Skeletal muscle cell (primary cell): ENCODE measurements at regions not wholly inside any gene's neighbourhood (a gene's known extent, or its start where the extent isn't known, plus 50 kb on each side); places are given as distances from the start of the nearest gene placed in this dataset.
A peak's percentile ranks its signal among the peaks of the same experiment; 100 is the strongest.

Experiments used
- DNase-seq: peaks from one replicate; pipeline ENCODE4 v3.0.0-alpha.2; 2010; ENCODE audit warnings: low read depth
- H3K4me3 ChIP-seq: 2 replicates; pipeline ENCODE4 v1.5.1; 2011; ENCODE audit warnings: low read depth, mild to moderate bottlenecking, control low read depth, low read length, moderate library complexity

- no peak for DNase-seq
- H3K4me3 ChIP-seq = no peak overlapping the region
Measured at GRCh38 chr11:105553025-105553424, 56.8 kb upstream of the GRIA4 start.

GRCh38 chr11:105548359-105548758 lies 61.5 kb upstream of the GRIA4 start:
- no peak overlapping the region for H3K4me3 ChIP-seq
- no peak for DNase-seq

- H3K4me3 ChIP-seq = no peak overlapping the region
- no peak for DNase-seq
Measured at GRCh38 chr11:105538588-105538987, 71.3 kb upstream of the GRIA4 start.

- no peak overlapping the region for H3K4me3 ChIP-seq
- DNase-seq = no peak
Measured at GRCh38 chr11:105537531-105537930, 72.3 kb upstream of the GRIA4 start.

GRCh38 chr11:105524286-105524685 lies 85.6 kb upstream of the GRIA4 start:
- DNase-seq = no peak
- no peak overlapping the region for H3K4me3 ChIP-seq

GRCh38 chr11:105520706-105521345 lies 89.0 kb upstream of the GRIA4 start:
- DNase-seq = no peak
- no peak overlapping the region for H3K4me3 ChIP-seq

- H3K4me3 ChIP-seq = no peak overlapping the region
- DNase-seq = no peak
Measured at GRCh38 chr11:105507496-105508254, 102.2 kb upstream of the GRIA4 start.

- H3K4me3 ChIP-seq = no peak overlapping the region
- DNase-seq = no peak
Measured at GRCh38 chr11:105492010-105492409, 117.9 kb upstream of the GRIA4 start.

GRCh38 chr11:105491394-105491793 lies 118.5 kb upstream of the GRIA4 start:
- no peak overlapping the region for H3K4me3 ChIP-seq
- no peak for DNase-seq

GRCh38 chr11:105490333-105490732 lies 119.5 kb upstream of the GRIA4 start:
- H3K4me3 ChIP-seq = no peak overlapping the region
- no peak for DNase-seq

GRCh38 chr11:105489446-105489845 lies 120.4 kb upstream of the GRIA4 start:
- no peak overlapping the region for H3K4me3 ChIP-seq
- DNase-seq = no peak

- no peak overlapping the region for H3K4me3 ChIP-seq
Measured at GRCh38 chr11:105486929-105487328, 122.9 kb upstream of the GRIA4 start.

GRCh38 chr11:105469931-105470330 lies 139.9 kb upstream of the GRIA4 start:
- DNase-seq = no peak

More at GRCh38 chr11:105486929-105487328, 122.9 kb upstream of the GRIA4 start:
- no peak for DNase-seq

GRCh38 chr11:105468154-105468553 lies 141.7 kb upstream of the GRIA4 start:
- no peak overlapping the region for H3K4me3 ChIP-seq
- no peak for DNase-seq

More at GRCh38 chr11:105469931-105470330, 139.9 kb upstream of the GRIA4 start:
- no peak overlapping the region for H3K4me3 ChIP-seq

- peak; percentile 56 for DNase-seq
- no peak overlapping the region for H3K4me3 ChIP-seq
Measured at GRCh38 chr11:105466582-105467228, 143.2 kb upstream of the GRIA4 start.

- no peak for DNase-seq
- H3K4me3 ChIP-seq = no peak overlapping the region
Measured at GRCh38 chr11:105458071-105458470, 151.8 kb upstream of the GRIA4 start.

- H3K4me3 ChIP-seq = no peak overlapping the region
Measured at GRCh38 chr11:105456950-105457349, 152.9 kb upstream of the GRIA4 start.

GRCh38 chr11:105449100-105449734 lies 160.7 kb upstream of the GRIA4 start:
- DNase-seq = no peak

More at GRCh38 chr11:105456950-105457349, 152.9 kb upstream of the GRIA4 start:
- no peak for DNase-seq

GRCh38 chr11:105448703-105449079 lies 161.2 kb upstream of the GRIA4 start:
- no peak overlapping the region for H3K4me3 ChIP-seq
- no peak for DNase-seq

More at GRCh38 chr11:105449100-105449734, 160.7 kb upstream of the GRIA4 start:
- H3K4me3 ChIP-seq = no peak overlapping the region
